GM21717 (cell line): ENCODE measurements at regions not wholly inside any gene's neighbourhood (a gene's known extent, or its start where the extent isn't known, plus 50 kb on each side); places are given as distances from the start of the nearest gene placed in this dataset.

ENCODE experiments used
- ATAC-seq: cut with Tn5 transposase; IDR thresholded peaks from one replicate; pipeline ENCODE4 v1.9.1; 2021; ENCODE audit warnings: mild to moderate bottlenecking, moderate library complexity; ENCODE audit not compliant: unreplicated experiment

DNA sequence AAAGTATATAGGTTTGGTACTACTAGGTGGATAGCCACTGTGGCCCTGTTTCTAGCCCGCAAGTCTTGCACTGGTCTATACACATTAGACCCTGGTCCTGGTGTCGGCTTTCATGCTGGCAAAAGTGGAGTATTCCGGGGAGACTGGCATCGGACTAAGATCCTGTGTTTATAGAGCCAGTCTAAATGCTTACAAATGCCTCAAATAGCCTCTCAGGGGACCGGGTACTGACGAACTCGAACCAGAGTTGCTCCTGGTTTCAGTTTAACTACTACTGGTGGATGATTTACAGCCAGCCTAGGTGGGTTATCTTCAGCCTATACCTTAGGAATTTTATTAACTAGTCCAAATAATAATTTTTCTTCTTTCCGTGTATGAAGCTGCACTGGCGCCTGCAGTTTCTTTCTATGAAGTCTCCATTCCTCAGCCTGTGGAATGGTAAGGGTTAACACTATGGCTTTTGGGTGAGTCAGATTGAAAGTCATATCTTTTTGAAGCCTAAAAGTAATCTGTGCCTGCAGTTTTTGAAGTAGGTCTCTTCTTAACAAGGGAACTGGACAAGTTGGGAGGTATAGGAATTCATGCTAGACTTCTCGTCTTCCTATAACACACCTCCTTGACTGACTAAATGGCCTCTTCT lies 51.3 kb downstream of the OR10H4 start:
- ATAC-seq = no peak

DNA sequence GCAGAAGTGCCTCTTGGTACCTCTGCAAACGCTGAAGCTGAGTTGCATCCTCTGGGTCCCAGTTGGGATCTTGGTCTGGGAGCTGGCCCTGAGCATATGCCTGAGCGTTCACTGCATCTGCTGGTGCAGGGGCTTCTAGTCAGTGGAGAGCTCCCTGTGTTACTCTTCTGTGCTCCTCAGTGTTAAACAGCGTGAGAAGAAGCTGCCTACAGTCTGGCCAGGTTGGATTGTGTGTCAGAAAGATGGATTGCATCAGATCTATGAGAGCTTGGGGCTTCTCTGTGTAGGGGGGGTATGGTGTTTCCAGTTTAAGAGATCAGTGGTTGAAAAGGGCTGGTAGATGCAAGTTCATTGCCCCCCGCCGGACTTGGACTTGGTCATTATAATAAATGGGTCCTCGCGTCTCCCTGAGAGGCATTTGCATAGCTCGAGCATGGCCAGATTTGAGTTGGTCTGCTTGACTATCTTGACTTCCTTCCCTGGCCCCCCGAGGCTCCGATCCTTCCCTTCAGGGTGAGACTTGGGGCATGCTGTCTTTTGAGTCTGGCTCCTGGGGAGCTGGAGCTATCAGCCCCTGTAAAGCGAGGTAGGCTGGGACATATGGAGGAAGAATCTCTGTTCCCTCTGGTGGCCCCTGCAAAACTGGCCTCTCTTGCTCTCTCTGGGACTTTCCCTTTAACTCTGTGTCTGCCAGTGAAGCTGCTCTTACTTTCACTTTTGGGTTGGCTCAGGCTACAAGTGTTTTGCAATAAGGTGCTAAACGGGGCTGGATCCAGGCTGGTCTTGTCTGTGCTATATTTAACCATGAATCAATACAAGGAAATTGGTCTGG lies 52.9 kb downstream of the OR10H4 start:
- peak; percentile 56 for ATAC-seq

DNA sequence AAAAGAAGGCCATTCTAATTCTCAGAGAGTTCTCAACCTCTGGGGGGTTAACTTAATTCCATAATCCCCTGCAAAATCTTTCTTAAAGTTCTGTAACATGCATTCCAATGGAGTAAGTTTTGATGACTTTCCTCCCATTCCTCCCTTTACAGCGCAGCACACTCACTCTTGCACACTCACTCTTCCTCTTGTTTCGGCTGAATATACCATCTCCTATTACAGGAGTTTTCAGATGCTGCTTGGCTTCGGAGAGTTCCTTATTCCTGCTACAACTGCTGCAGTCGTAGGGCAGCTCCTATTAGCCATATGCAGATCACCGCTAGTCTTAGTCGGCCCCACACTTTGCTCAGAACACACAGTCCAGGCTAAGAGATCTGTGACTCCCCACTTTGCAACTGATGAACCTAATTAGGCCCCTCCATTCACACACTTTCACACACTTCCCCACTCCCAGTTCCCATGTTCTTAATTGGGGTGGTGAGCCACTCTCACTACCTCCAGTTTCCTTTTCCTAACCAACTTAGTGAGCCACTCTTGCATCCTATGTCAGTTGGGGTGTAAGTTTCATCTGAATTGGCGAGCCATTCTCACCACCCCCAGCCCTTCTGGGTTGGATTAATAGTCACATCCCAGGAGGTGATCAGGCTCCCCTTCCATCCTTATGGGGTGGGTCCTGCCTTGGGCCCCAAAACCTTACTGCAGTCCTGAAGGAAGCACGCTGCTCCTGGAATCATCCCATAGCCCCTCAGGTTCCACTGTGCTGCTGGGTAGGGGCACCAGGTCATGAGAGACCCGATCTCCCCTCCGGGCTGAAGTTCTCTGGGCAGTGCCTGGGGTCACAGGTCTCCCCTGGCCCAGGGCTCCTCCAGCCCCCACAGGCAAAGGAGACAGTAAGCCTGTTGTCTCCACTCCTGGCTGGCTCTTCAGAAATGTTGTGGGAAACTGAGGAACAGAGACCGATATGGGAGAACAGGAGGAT lies 53.9 kb downstream of the OR10H4 start:
- no peak for ATAC-seq

DNA sequence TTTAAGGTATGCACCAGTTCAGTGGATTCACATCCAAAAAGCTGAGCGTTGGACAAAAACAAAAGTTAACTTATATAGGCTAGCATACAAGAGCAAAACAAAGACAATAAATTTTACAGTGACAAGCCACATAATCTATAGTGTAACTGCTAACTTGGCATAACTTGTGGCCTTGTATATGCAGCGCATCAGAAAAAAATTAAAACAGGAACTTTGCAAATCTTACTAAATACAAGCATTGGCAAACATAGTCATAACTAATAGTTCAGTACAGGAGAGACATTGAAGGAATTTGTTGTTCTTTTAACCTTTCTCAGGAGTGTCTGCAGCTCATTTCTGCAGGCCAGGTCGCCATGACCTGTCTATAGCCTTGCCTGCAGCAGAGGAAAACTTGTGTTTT lies 54.6 kb downstream of the OR10H4 start:
- no peak for ATAC-seq

DNA sequence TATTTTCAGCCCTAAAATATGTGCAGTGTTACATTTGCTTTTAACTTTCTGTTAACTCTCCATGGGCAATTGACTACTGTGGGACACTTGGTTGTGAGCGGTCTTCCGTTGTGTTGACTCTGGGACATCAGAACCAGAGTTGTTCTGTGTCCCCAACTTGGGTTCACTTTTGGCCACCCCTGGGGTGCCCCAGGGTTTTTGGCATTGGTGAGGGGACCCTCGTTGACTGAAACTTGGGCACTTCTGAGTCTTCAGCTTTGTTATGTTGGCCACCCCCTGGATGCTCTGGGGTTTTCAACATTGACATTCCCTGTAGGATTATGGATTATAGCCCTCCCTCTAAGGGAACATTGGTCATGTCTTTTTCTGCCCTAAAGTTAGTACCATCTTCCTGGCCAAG lies 57.1 kb downstream of the OR10H4 start:
- ATAC-seq = no peak

DNA sequence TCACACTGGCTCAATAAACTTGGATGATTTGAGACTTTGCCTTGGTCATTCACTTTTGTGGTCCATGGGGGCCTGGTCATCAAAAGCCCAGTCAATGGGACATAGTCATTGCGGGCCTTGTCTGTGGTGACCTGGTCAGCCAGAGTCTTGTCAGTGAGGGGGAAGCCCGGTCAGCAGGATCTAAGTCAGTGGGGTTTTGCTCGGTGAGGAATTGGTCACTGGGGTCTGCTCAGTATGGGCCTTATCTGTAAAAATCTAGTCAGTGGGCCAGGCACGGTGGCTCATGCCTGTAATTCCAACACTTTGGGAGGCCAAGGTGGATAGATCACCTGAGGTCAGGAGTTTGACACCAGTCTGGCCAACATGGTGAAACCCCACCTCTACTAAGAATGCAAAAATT lies 63.7 kb upstream of the TPM4 start:
- no peak for ATAC-seq

DNA sequence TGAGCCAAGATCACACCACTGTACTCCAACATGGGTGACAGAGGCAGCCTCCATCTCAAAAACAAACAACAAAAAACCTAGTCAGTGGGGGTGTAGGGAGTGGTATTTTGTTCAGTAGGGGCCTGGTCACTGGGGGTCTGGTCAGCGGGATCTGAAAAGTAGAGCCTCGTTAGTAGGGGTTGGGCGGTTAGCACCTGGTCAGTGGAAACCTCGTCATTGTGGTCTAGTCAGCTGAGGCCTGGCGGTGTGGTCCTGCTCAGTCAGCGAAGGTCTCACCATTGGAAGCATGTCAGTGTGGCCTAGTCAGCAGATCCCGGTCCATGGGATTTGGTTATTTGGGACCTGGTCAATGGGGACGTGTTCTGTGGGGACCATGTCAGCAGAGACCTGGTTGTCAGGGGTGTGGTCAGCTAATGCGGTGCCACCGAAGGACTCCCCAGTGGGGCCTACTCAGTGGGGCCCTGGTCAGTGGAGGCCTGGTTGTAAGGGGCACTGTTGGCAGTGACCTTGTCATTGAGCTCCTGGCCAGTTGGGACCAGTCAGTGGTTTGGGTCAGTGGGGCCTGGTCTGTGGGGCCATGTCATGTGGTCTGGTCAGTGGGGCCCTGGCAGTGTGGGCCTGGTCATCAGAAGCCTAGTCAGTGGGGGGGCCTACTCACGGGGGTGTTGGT lies 63.0 kb upstream of the TPM4 start:
- no peak for ATAC-seq

DNA sequence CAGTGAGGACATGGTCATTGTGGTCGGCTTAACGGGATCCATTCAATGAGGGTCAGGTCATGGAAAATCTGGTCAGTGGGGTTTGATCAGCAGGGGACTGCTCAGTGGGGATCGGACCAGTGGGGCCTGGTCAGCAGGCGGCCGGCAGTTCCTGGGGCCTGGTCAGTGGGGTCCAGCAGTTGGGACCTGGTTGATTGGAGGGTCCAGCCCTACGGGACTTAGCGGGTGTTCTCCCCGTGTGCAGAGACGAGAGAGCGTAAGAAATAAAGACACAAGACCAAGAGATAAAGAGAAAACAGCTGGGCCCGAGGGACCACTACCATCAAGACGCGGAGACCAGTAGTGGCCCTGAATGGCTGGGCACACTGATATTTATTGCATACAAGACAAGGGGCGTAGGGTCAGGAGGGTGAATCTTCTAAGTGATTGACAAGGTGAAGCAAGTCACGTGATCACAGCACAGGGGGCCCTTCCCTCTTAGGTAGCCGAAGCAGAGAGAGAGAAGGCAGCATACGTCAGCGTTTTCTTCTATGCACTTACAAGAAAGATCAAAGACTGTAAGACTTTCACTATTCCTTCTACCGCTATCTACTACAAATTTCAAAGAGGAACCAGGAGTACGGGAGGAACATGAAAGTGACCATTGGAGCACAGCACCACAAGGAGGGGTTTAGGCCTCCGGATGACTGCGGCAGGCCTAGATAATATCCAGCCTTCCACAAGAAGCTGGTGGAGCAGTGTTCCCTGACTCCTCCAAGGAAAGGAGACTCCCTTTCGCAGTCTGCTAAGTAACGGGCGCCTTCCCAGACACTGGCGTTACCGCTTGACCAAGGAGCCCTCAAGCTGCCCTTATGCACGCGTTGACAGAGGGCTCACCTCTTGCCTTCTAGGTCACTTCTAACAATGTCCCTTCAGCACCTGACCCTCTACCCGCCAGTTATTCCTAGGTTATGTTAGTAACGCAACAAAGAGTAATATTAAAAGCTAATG lies 62.1 kb upstream of the TPM4 start:
- no peak for ATAC-seq

DNA sequence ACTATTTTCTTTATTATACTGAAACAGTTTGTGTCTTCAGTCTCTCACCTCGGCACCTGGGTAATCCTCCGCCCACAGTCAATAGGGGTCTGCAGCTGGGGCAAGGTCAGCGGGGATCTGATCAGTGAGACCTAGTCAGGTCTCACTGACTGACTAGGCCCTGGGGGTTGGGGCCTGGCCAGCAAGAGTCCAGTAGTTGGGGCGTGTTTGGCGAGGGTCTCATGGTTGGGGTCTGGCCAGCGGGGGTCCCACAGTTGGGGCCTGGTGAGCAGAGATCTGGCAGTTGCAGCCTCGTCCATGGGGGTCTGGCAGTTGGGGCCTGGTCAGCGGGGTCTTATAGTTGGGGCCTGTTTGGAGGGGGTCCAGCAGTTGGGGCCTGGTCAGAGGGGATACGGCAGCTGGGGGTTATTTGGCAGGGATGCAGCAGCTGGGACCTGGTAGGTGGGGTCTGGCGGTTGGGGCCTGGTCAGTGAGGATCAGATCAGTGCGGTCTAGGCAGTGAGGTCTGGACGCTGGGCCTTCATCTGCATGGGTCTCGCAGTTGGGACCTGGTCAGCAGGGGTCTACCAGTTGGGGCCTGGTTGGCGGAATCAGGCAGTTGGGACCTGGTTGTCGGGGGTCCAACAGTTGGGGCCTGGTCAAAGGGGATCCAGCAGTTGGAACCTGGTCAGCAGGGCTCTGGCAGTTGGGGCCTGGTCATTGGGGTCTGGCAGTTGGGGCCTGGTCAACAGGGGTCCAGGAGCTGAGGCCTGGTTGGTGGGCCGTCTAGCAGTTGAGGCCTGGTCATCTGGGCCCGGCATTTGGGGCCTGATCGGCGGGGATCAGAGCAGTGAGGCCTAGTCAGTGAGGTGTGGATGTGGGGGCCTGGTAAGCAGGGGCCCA lies 61.1 kb upstream of the TPM4 start:
- no peak for ATAC-seq

DNA sequence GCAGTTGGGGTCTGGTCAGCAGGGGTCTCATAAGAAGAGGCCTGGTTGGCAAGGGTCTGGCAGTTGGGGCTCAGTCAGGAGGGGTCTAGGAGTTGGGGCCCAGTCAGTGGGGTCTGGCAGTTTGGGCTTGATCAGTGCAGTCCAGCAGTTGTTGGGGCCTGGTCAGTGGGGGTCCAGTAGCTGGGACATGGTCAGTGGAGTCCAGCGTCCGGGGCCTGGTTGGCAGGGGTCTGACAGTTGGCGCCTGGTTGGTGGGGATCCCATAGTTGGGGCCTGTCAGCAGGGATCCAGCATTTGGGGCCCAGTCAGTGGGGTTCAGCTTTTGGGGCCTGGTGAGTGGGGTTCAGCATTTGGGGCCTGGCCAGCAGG lies 60.5 kb upstream of the TPM4 start:
- ATAC-seq = no peak

DNA sequence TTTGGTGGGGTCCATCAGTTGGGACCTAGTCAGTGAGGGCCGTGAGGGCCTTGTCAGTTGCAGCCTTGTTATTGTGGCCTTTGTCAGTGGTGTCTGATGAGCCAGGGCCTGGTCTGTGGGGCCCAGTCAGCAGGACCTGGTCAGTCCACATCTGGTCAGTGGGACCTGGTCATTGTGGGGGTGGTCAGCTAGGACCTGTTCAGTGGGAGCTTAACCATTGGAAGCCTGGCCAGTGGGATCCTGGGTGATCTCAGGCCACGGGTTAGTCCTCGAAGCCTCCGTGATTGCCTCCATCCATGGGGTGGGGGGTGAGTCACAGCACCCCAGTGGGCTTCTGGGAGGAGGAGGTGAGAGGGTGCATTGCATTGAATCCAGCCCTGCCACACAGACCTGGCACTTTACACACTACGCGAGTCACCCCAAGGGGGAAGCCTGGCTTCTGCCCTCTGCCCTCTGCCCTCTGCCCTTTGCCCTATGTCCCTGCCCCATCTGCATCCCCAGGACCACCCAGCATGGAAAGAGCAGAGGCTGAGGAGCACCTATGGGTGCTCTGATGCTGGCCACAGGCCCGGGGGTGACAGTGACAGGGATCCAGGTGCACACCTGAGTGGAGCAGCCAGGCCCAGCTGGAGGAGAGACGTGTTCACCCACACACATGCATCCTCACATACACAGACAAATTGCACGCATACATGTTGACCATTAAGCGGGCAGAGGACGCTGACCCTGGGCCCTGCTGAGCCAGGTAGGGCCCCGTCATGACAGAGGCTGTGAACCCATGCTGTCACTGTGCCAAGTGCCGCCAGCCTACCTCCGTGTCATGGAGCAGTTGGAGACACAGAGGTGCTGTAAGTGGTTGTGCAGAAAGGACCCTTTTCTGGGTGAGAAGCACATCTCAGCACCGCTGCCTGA lies 59.8 kb upstream of the TPM4 start:
- no peak for ATAC-seq

DNA sequence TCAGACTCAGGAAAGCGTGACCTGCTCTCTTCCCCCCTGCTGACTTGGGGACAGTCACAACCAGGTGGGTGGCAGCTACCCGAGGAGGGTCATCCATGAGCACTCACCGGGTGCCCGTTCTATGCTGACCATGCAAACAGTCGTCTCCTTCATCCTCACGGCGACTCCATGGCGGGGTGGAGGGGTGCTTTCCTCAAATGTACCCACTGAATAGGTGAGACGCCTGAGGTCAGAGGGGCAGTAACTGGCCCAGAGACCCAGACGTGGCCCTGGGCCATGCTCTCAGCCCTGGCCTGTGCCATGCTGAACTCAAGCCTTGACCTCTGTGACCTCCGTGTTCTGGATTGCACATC lies 59.2 kb upstream of the TPM4 start:
- ATAC-seq = no peak

DNA sequence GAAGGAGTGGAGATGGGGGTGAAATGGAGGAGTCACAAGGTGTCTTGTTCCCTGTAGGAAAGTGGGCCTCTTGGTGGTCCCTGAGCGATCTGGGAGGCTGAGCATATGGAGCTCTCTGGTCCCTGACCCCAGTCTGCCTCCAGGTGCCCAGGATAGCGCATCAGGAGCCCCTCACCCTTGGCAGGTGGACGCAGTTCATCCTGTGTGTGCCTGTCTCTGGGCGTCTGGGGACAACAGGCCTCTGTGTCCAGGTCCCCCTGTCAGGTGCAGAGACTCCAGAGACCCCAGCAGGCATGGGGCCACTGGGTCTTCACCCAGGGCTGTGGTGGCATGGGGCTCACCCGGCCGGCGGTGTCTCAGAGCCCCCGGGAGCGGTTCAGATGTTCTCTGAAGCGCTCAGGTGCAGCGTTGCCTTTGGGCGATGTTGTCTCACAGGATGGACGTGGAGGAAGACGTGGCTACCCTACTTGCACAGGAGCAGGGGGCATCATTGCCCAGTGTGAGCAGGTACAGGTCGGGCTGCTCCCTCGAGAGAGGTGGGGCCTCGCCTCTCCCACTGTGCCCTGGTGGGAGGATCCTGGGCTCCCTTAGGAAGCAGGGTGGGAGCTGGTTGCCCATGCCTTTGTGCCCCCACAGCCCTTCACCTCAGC lies 58.1 kb upstream of the TPM4 start:
- ATAC-seq = no peak

DNA sequence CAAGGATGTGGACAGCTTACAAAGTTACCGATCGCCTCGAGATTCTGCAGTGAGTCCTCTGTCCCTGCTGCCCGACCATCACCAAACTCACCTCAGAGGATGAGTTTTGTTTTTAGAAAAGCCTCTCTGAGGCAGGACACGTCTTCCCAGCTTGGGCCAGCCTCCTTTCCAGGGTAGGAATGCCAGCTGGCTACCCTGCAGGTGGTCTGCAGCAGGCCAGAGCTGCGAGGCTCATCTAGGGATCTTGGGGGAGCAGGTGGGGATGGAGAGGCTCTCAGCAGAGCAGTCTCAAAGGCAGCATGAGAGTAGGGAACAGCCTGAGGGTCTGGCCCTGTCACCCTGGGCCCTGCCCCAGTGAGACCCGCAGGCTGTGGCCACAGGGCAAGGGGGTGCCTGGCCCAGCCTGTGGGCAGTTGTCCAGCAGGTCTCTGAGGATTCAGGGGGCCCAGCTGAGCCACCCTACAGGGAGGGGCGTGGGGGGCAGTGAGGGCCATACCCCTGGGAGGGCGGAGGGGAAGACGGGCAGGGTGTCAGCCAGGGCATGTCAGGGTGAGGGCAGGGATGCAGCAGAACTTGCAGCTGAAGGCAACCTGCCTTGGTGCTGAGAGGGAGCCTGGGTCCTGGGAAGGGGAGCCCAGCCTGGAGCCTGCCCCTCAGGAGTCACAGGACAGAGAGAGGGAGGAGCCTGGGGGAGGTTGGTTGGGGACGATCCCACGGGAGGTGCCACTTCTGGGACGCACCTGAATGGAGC lies 57.3 kb upstream of the TPM4 start:
- ATAC-seq = no peak

DNA sequence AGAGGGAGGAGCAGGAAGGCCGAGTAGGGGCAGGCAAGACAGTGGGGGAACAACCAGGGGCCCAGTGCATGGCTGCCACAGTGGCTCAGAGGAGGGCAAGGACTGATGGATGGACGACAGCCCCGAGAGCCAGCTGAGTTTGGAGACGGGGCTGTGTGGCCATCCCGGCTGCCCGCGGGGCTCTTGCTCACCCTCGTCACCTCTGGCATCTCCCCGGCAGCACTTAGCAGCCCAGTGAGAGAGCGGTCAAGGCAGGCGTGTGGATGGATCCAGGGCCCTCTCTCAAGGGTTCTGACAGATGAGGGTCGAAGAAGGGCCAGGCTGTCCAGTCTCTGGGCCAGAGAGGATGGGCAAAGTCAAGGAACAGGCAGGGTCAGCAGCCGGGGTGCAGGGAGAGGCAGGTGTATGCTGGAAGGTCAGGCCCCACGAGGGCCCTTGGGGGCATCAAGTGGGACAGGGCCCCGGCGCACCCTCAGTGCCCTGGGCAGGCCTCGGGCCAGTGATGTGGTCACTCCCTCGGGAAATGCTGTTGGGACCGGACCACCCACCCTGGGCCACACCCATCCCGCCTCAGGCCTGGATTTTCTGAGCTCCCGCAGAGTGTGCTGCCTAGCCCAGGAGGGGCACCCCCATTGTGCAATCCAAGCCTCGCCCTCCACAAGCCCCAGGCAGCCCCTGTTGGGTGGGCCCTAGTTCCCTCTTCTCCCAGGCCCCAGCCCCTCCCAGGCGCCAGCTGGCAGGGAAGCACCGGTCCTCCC lies 56.4 kb upstream of the TPM4 start:
- no peak for ATAC-seq

DNA sequence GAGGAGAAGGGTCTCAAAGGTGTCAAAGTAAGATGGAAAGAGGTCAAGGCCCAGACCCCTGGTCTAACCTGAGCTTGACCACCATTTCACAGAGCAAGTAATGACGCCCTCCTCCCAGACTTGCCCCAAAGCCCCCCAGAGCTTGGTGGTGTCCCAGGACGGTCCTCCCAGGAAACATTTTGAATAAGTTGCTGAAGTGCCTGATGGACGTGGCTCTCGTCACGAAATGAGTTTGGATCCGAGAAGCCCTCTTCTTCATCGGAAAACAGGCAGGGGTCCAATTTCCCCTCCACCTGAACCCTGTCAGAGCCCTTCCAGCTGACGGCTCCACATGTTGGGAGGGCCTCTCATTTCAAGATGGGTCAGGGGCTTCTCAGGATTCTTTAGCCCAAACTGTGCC lies 54.5 kb upstream of the TPM4 start:
- no peak for ATAC-seq
